A673 (cell line): ENCODE measurements at regions not wholly inside any gene's neighbourhood (a gene's known extent, or its start where the extent isn't known, plus 50 kb on each side); places are given as distances from the start of the nearest gene placed in this dataset.

Source experiments
- BruUV-seq: library from RNA; stranded (reverse); fragments of 400-500 nt; replicated peaks from 2 replicates; lab custom pipeline; 2021; lab: Mats Ljungman, UMichigan
- CTCF ChIA-PET: fragments of 300-600 bp; sonication (Branson Sonifier 250); formaldehyde crosslinking; loops from one replicate; lab custom pipeline; 2022; ENCODE audit warnings: antibody characterized with exemption; lab: Charles Lee
- POLR2A ChIA-PET: fragments of 300-600 bp; sonication (Branson Sonifier 250); formaldehyde crosslinking; loops from one replicate; lab custom pipeline; 2022; ENCODE audit warnings: antibody characterized with exemption; ENCODE audit not compliant: low non-redundant PET; lab: Charles Lee
- DNase-seq: peaks from one replicate; pipeline ENCODE4 v3.0.0-alpha.2; 2015; ENCODE audit warnings: low spot score
- H3K27ac ChIP-seq: fragments of 200-600 bp; sonication (generic); 2 replicates; pipeline ENCODE4 v1.5.1; 2016; ENCODE audit warnings: mixed run types, low read depth, mild to moderate bottlenecking, mixed read lengths, antibody characterized with exemption, low read length; ENCODE audit not compliant: poor library complexity, severe bottlenecking
- H3K27me3 ChIP-seq: fragments of 200-600 bp; sonication (generic); replicated peaks from 2 replicates; pipeline ENCODE4 v1.6.1; 2017; ENCODE audit warnings: mixed run types, low read depth, mild to moderate bottlenecking, mixed read lengths, antibody characterized with exemption, low read length; ENCODE audit not compliant: insufficient read depth, poor library complexity
- H3K36me3 ChIP-seq: fragments of 200-600 bp; sonication (generic); 2 replicates; pipeline ENCODE4 v1.6.1; 2016; ENCODE audit warnings: mixed run types, mild to moderate bottlenecking, mixed read lengths, antibody characterized with exemption, low read length; ENCODE audit not compliant: insufficient read depth, poor library complexity, severe bottlenecking
- H3K4me1 ChIP-seq: fragments of 200-600 bp; sonication (generic); 2 replicates; pipeline ENCODE4 v1.6.1; 2017; ENCODE audit warnings: mixed run types, mild to moderate bottlenecking, mixed read lengths, antibody characterized with exemption, low read length; ENCODE audit not compliant: insufficient read depth, poor library complexity, severe bottlenecking
- H3K4me3 ChIP-seq: fragments of 200-600 bp; sonication (generic); 2 replicates; pipeline ENCODE4 v1.5.1; 2016; ENCODE audit warnings: low read depth, mixed run types, mild to moderate bottlenecking, mixed read lengths, low read length; ENCODE audit not compliant: poor library complexity, severe bottlenecking
- H3K9me3 ChIP-seq: fragments of 200-600 bp; sonication (generic); 2 replicates; pipeline ENCODE4 v1.6.1; 2016; ENCODE audit warnings: mixed run types, low read depth, mild to moderate bottlenecking, mixed read lengths, antibody characterized with exemption, low read length; ENCODE audit not compliant: poor library complexity, severe bottlenecking
- EZH2 ChIP-seq: fragments of 200-600 bp; sonication (generic); IDR thresholded peaks from 2 replicates; pipeline ENCODE4 v1.6.1; 2017; ENCODE audit warnings: borderline replicate concordance, low read depth, mild to moderate bottlenecking, mixed read lengths, antibody characterized with exemption, low read length; ENCODE audit not compliant: poor library complexity, severe bottlenecking
- intact Hi-C: fragments of 100-400 bp; cut with micrococcal nuclease; formaldehyde crosslinking; loops from one replicate; pipeline ENCODE4 v1.10.0; 2022; ENCODE audit not compliant: unreplicated experiment
- TF ChIP-seq, protein P1 (sequence below): fragments of 300-800, 200-600 bp; sonication (generic); conservative IDR thresholded peaks from 2 replicates; pipeline ENCODE4 v1.5.1; 2017; ENCODE audit warnings: low read depth, mild to moderate bottlenecking, antibody characterized with exemption, low read length, moderate library complexity, mixed read lengths

DNA sequence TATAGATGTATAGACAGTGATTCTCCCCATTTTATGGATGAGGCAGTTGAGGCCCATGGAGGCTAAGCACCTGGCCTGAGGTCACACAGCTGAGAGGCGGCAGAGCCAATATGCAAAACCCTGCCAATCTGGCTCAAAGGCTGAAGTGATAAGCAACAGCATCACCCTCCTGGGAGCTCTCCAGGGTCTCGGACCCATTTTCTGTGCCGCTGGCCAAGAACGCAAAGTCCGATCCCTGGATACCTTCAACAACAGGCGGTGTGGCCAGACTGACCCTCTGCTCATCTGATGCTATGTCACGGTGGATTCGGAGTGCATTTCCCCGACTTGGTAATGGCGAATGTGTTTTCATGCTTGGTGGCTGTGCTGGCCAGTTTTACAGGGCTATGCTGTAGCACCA lies 595.0 kb downstream of the TBC1D22A start:
- no peaks in the 10 kb centered on the region for H3K4me1 ChIP-seq
- no TSS peak for BruUV-seq
- peaks cover 20% of the 10 kb centered on the region for H3K27me3 ChIP-seq
- no peak overlapping the region for H3K27ac ChIP-seq
- H3K36me3 ChIP-seq = no peaks in the 10 kb centered on the region
- DNase-seq = no peak
- peaks cover 8% of the 10 kb centered on the region for H3K9me3 ChIP-seq
- ChIA-PET CTCF (no interaction called here), POLR2A (no interaction called here)
- intact Hi-C loops = no loop called here
- H3K4me3 ChIP-seq = no peak overlapping the region
- TF ChIP-seq EZH2 = no peak
- TF ChIP-seq, protein P1, sequence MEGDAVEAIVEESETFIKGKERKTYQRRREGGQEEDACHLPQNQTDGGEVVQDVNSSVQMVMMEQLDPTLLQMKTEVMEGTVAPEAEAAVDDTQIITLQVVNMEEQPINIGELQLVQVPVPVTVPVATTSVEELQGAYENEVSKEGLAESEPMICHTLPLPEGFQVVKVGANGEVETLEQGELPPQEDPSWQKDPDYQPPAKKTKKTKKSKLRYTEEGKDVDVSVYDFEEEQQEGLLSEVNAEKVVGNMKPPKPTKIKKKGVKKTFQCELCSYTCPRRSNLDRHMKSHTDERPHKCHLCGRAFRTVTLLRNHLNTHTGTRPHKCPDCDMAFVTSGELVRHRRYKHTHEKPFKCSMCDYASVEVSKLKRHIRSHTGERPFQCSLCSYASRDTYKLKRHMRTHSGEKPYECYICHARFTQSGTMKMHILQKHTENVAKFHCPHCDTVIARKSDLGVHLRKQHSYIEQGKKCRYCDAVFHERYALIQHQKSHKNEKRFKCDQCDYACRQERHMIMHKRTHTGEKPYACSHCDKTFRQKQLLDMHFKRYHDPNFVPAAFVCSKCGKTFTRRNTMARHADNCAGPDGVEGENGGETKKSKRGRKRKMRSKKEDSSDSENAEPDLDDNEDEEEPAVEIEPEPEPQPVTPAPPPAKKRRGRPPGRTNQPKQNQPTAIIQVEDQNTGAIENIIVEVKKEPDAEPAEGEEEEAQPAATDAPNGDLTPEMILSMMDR = no peak

DNA sequence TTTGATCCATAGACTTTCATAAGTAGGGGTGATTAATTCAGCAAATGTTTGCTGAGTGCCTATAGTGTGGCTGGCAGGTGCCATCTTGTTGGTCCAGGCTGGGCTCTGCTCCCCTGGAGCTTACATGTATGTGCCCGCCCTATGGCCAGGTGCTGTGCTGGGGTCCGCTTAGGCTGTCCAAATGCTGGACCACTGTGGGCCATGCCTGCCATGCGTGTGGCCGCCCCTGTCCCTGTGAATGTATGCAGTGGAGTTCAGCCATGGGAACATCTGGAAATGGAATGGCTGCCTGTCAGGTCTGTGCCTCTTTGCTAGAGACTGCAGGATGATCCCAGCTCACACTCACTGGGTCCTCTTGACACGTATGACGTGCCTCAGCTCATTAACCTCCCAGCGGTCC lies 594.6 kb downstream of the TBC1D22A start:
- no TSS peak for BruUV-seq
- Histone ChIP-seq H3K36me3 (no peaks in the 10 kb centered on the region), H3K9me3 (peaks cover 3% of the 10 kb centered on the region), H3K4me1 (no peaks in the 10 kb centered on the region), H3K27me3 (peaks cover 20% of the 10 kb centered on the region), H3K27ac (no peak overlapping the region), H3K4me3 (no peak overlapping the region)
- no peak for DNase-seq
- POLR2A ChIA-PET = no interaction called here
- CTCF ChIA-PET = no interaction called here
- intact Hi-C loops = no loop called here
- TF ChIP-seq, protein P1 = no peak

DNA sequence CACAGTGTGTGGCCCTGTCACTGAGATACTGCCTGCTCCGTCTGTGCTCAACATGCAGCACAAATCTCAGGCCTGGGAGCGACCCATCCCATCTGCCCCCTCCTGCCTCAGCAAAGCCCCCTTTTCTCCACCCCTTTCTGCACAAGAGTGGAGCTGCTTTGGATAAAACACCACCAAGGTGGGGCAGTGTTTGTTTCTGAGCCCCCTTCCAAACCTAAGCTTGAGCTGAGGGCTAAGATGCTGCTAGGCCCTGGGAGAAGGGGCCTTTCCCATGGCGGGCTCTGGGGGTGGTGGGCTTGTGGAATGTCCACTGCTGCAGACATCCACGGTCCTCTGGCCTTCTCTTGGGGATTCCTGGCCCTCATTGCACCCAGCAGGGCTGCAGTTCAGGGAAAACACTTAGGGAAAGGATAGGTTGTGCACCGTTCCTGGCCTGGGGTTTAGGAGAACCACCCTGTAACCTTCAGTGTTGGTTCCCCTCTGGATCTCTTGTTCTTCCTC lies 594.1 kb downstream of the TBC1D22A start:
- Histone ChIP-seq H3K36me3 (no peaks in the 10 kb centered on the region), H3K27me3 (peaks cover 20% of the 10 kb centered on the region), H3K27ac (no peak overlapping the region), H3K9me3 (no peaks in the 10 kb centered on the region), H3K4me3 (no peak overlapping the region), H3K4me1 (no peaks in the 10 kb centered on the region)
- no peak for TF ChIP-seq EZH2
- TF ChIP-seq, protein P1 = no peak
- no peak for DNase-seq
- intact Hi-C loops = no loop called here
- CTCF ChIA-PET = no interaction called here
- BruUV-seq = no TSS peak
- POLR2A ChIA-PET = no interaction called here
